ENCODE measurements at regions not wholly inside any gene's neighbourhood (a gene's known extent, or its start where the extent isn't known, plus 50 kb on each side); places are given as distances from the start of the nearest gene placed in this dataset.

DNA sequence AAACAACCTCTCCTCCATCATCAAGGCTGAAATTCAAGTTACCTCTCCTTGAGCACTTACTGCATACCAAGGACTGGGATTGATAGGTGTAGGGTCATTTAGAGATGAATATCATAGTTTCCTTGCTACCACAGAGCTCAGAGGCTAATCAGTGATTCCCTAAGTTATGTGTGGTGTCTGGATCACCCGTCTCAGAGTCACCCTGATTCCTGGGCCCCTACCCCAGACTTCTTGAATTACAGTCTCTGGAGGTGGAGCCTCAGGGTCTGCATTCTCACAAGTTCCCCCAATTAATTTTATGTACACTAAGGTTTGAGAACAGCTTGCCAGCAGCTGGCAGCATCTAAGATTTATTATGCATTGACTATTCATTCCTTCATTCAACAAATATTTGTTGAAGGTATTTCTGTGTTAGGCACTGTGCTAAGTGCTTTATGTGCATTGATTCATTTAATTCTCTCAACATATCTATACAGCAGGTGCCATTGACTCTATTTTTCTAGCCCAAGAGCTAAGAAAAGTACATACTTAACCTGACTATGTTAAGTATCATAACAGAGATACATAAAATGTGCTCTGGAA, 182.9 kb upstream of the FGGY start:
- Histone ChIP-seq H3K27me3 (ENCODE audit: control insufficient read depth, insufficient read depth, low read length) (no peaks in the 10 kb centered on the region), H3K36me3 (ENCODE audit: control insufficient read depth, insufficient read depth, low read length) (no peaks in the 10 kb centered on the region), H3K4me1 (ENCODE audit: control insufficient read depth, insufficient read depth, low read length) (no peaks in the 10 kb centered on the region), H3K27ac (ENCODE audit: low read length) (no peak overlapping the region), H3K4me3 (ENCODE audit: low read depth in 2 of 2, low read length in 2 of 2) (no peak overlapping the region), H3K9me3 (ENCODE audit: control insufficient read depth, insufficient read depth, low read depth, low read length) (no peaks in the 10 kb centered on the region)
- CTCF ChIA-PET: no interaction called here
- POLR2A ChIA-PET: no interaction called here
- TF ChIP-seq SIN3A (IDR thresholded peaks at IDR 0.05; ENCODE audit: borderline replicate concordance, insufficient read depth, low read depth, low read length) (no peak), TCF7L2 (IDR thresholded peaks at IDR 0.05; ENCODE audit: low read depth, low read length) (no peak), CTCF (IDR thresholded peaks at IDR 0.05) (no peak), POLR2AphosphoS5 (IDR thresholded peaks at IDR 0.05; ENCODE audit: low read depth, low read length) (no peak)
- TF ChIP-seq, protein P1, sequence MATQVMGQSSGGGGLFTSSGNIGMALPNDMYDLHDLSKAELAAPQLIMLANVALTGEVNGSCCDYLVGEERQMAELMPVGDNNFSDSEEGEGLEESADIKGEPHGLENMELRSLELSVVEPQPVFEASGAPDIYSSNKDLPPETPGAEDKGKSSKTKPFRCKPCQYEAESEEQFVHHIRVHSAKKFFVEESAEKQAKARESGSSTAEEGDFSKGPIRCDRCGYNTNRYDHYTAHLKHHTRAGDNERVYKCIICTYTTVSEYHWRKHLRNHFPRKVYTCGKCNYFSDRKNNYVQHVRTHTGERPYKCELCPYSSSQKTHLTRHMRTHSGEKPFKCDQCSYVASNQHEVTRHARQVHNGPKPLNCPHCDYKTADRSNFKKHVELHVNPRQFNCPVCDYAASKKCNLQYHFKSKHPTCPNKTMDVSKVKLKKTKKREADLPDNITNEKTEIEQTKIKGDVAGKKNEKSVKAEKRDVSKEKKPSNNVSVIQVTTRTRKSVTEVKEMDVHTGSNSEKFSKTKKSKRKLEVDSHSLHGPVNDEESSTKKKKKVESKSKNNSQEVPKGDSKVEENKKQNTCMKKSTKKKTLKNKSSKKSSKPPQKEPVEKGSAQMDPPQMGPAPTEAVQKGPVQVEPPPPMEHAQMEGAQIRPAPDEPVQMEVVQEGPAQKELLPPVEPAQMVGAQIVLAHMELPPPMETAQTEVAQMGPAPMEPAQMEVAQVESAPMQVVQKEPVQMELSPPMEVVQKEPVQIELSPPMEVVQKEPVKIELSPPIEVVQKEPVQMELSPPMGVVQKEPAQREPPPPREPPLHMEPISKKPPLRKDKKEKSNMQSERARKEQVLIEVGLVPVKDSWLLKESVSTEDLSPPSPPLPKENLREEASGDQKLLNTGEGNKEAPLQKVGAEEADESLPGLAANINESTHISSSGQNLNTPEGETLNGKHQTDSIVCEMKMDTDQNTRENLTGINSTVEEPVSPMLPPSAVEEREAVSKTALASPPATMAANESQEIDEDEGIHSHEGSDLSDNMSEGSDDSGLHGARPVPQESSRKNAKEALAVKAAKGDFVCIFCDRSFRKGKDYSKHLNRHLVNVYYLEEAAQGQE (IDR thresholded peaks at IDR 0.05; ENCODE audit: insufficient read depth in 1 of 2, low read depth in 2 of 2, low read length in 1 of 2): no peak
- DNase-seq (ENCODE audit: low read depth, low spot score) (no peak), ATAC-seq (no peak)
- in situ Hi-C loops (cut with HindIII; ENCODE audit: low pct_unique_long_range_greater_than_20kb, low sequenced_read_pairs) (no loop called here), intact Hi-C loops (cut with micrococcal nuclease; ENCODE audit: unreplicated experiment) (no loop called here)
- no TSS peak for BruUV-seq (replicated peaks)

DNA sequence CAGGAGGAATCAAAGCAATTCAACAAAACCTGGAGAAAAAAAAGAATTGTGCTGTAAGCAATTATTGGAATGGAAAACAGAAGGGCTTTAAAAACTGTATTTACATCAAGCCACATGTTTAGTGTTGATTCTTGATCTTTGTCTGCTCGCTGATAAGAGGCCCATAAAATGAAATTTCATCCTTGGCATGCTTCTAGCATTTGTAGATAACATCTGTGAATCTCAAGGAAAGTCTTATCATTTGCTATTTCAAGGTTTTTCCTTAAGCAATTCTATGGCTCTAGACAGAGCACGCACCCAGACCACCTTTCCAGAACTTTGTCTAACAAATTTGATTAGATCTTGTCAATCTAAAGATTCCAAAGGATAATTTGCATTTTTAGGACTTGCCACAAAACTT, 181.0 kb upstream of the FGGY start:
- H3K36me3 ChIP-seq (ENCODE audit: control insufficient read depth, insufficient read depth, low read length): no peaks in the 10 kb centered on the region
- no TSS peak for BruUV-seq (replicated peaks)
- no peak for DNase-seq (ENCODE audit: low read depth, low spot score)
- POLR2A ChIA-PET: no interaction called here
- H3K4me3 ChIP-seq (ENCODE audit: low read depth in 2 of 2, low read length in 2 of 2): no peak overlapping the region
- no peaks in the 10 kb centered on the region for H3K4me1 ChIP-seq (ENCODE audit: control insufficient read depth, insufficient read depth, low read length)
- intact Hi-C loops (cut with micrococcal nuclease; ENCODE audit: unreplicated experiment): no loop called here
- H3K27me3 ChIP-seq (ENCODE audit: control insufficient read depth, insufficient read depth, low read length): no peaks in the 10 kb centered on the region
- TF ChIP-seq CTCF (IDR thresholded peaks at IDR 0.05) (no peak), TCF7L2 (IDR thresholded peaks at IDR 0.05; ENCODE audit: low read depth, low read length) (no peak), SIN3A (IDR thresholded peaks at IDR 0.05; ENCODE audit: borderline replicate concordance, insufficient read depth, low read depth, low read length) (no peak), POLR2AphosphoS5 (IDR thresholded peaks at IDR 0.05; ENCODE audit: low read depth, low read length) (no peak)
- TF ChIP-seq, protein P1 (IDR thresholded peaks at IDR 0.05; ENCODE audit: insufficient read depth in 1 of 2, low read depth in 2 of 2, low read length in 1 of 2): no peak
- in situ Hi-C loops (cut with HindIII; ENCODE audit: low pct_unique_long_range_greater_than_20kb, low sequenced_read_pairs): no loop called here
- H3K27ac ChIP-seq (ENCODE audit: low read length): no peak overlapping the region
- no peak for ATAC-seq
- CTCF ChIA-PET: no interaction called here
- no peaks in the 10 kb centered on the region for H3K9me3 ChIP-seq (ENCODE audit: control insufficient read depth, insufficient read depth, low read depth, low read length)
